ENCODE measurements at regions not wholly inside any gene's neighbourhood (a gene's known extent, or its start where the extent isn't known, plus 50 kb on each side); places are given as distances from the start of the nearest gene placed in this dataset.

- TF ChIP-seq CTCF (conservative IDR thresholded peaks at IDR 0.05; ENCODE audit: low read depth in 2 of 2) (no peak), ZNF331 (CRISPR knock-in tag; IDR thresholded peaks at IDR 0.05; ENCODE audit: low read depth) (no peak), CREB1 (CRISPR knock-in tag; IDR thresholded peaks at IDR 0.05; ENCODE audit: low read depth) (no peak), NANOG (IDR thresholded peaks at IDR 0.05; ENCODE audit: borderline replicate concordance) (no peak), REST (IDR thresholded peaks at IDR 0.05; ENCODE audit: unreplicated experiment) (no peak)
Measured at GRCh38 chr3:181174676-181175233, 185.2 kb upstream of the DNAJC19 start (continued).

GRCh38 chr3:181174022-181174421, 184.5 kb upstream of the DNAJC19 start:
- H3K27ac Mint-ChIP-seq, result no peak overlapping the region
- Histone ChIP-seq H3K36me3 (ENCODE audit: insufficient read depth) (no peaks in the 10 kb centered on the region), H3F3A (replicated peaks; ENCODE audit: low read depth) (no peaks in the 10 kb centered on the region), H3K27ac (ENCODE audit: low read depth) (no peak overlapping the region), H2AFZ (no peak overlapping the region), H3K4me3 (no peak overlapping the region), H3K4me1 (ENCODE audit: insufficient read depth) (peaks cover 5% of the 10 kb centered on the region; the same call in 1 of the 2 replicates), H3K9me2 (ENCODE audit: insufficient read depth) (no peaks in the 10 kb centered on the region), H3K4me2 (no peak overlapping the region), H4K20me1 (replicated peaks; ENCODE audit: insufficient read depth) (no peaks in the 10 kb centered on the region), H3K79me2 (replicated peaks; ENCODE audit: insufficient read depth) (no peaks in the 10 kb centered on the region), H3K27me3 (ENCODE audit: insufficient read depth) (no peaks in the 10 kb centered on the region)
- peaks cover 14% of the 10 kb centered on the region for H3K4me1 Mint-ChIP-seq
- no peak for DNase-seq (ENCODE audit: low spot score)
- H3K36me3 Mint-ChIP-seq (ENCODE audit: low read depth), result no peaks in the 10 kb centered on the region
- no peak overlapping the region for H3K4me3 Mint-ChIP-seq
- no peak for ATAC-seq
- no peaks in the 10 kb centered on the region for H3K27me3 Mint-ChIP-seq (ENCODE audit: insufficient read depth, low read depth, poor library complexity)
- no peaks in the 10 kb centered on the region for H3K9me3 Mint-ChIP-seq
- TF ChIP-seq JUNB (IDR thresholded peaks at IDR 0.05; ENCODE audit: unreplicated experiment), result no peak
- TF ChIP-seq STAT1 (IDR thresholded peaks at IDR 0.05; ENCODE audit: unreplicated experiment), result no peak
- TF ChIP-seq CREB1 (CRISPR knock-in tag; IDR thresholded peaks at IDR 0.05; ENCODE audit: low read depth), result no peak
- TF ChIP-seq ZNF331 (CRISPR knock-in tag; IDR thresholded peaks at IDR 0.05; ENCODE audit: low read depth), result no peak
- no peak for TF ChIP-seq POLR2AphosphoS5 (IDR thresholded peaks at IDR 0.05; ENCODE audit: low read depth)
- TF ChIP-seq CTCF (conservative IDR thresholded peaks at IDR 0.05; ENCODE audit: low read depth in 2 of 2), result no peak
- TF ChIP-seq ZNF462 (CRISPR knock-in tag; IDR thresholded peaks at IDR 0.05), result no peak
- no peak for TF ChIP-seq EZH2phosphoT487 (IDR thresholded peaks at IDR 0.05; ENCODE audit: unreplicated experiment)
- no peak for TF ChIP-seq ZNF114 (CRISPR knock-in tag; IDR thresholded peaks at IDR 0.05)

Data from GM23338 (cell line).